NCI-H345 (cell line): ENCODE measurements at regions not wholly inside any gene's neighbourhood (a gene's known extent, or its start where the extent isn't known, plus 50 kb on each side); places are given as distances from the start of the nearest gene placed in this dataset.

Experiments used
- DNase-seq: peaks from one replicate; lab custom pipeline; 2025; lab: John Stamatoyannopoulos, UW

- no peak for DNase-seq
Measured at GRCh38 chr6:144724818-144725217, 439.7 kb downstream of the UTRN start.

GRCh38 chr6:144725736-144726522 lies 440.8 kb downstream of the UTRN start:
- DNase-seq = no peak

- DNase-seq = no peak
Measured at GRCh38 chr6:144728804-144729203, 443.7 kb downstream of the UTRN start.

- no peak for DNase-seq
Measured at GRCh38 chr6:144729502-144729901, 444.4 kb downstream of the UTRN start.

- DNase-seq = no peak
Measured at GRCh38 chr6:144730088-144730645, 445.0 kb downstream of the UTRN start.

- DNase-seq = no peak
Measured at GRCh38 chr6:144731229-144731628, 446.1 kb downstream of the UTRN start.

- DNase-seq = no peak
Measured at GRCh38 chr6:144736763-144737162, 451.6 kb downstream of the UTRN start.

- DNase-seq = no peak
Measured at GRCh38 chr6:144737998-144738397, 452.9 kb downstream of the UTRN start.

GRCh38 chr6:144739873-144740272 lies 454.7 kb downstream of the UTRN start:
- DNase-seq = no peak

- DNase-seq = no peak
Measured at GRCh38 chr6:144741659-144742058, 456.5 kb downstream of the UTRN start.

- DNase-seq = no peak
Measured at GRCh38 chr6:144742779-144743178, 457.6 kb downstream of the UTRN start.

- DNase-seq = peak; percentile 2
Measured at GRCh38 chr6:144744720-144745119, 459.6 kb downstream of the UTRN start.

- DNase-seq = no peak
Measured at GRCh38 chr6:144745439-144745838, 460.3 kb downstream of the UTRN start.

- DNase-seq = no peak
Measured at GRCh38 chr6:144746902-144747469, 461.9 kb downstream of the UTRN start.

GRCh38 chr6:144749263-144749662 lies 464.1 kb downstream of the UTRN start:
- DNase-seq = peak; percentile 26

GRCh38 chr6:144753023-144753705 lies 468.0 kb downstream of the UTRN start:
- DNase-seq = no peak

- DNase-seq = no peak
Measured at GRCh38 chr6:144756469-144756868, 471.3 kb downstream of the UTRN start.

- DNase-seq = no peak
Measured at GRCh38 chr6:144757299-144757698, 472.2 kb downstream of the UTRN start.

- no peak for DNase-seq
Measured at GRCh38 chr6:144757730-144758129, 472.6 kb downstream of the UTRN start.

GRCh38 chr6:144758602-144759001 lies 473.5 kb downstream of the UTRN start:
- DNase-seq = no peak

- DNase-seq = no peak
Measured at GRCh38 chr6:144762469-144762868, 477.3 kb downstream of the UTRN start.

- no peak for DNase-seq
Measured at GRCh38 chr6:144767051-144767450, 481.9 kb downstream of the UTRN start.

GRCh38 chr6:144768551-144769075 lies 483.5 kb downstream of the UTRN start:
- DNase-seq = no peak
